NCI-H226 (cell line): ENCODE measurements at regions not wholly inside any gene's neighbourhood (a gene's known extent, or its start where the extent isn't known, plus 50 kb on each side); places are given as distances from the start of the nearest gene placed in this dataset.

ENCODE experiments used
- DNase-seq: peaks from one replicate; pipeline ENCODE4 v3.0.0-alpha.2; 2015

DNA sequence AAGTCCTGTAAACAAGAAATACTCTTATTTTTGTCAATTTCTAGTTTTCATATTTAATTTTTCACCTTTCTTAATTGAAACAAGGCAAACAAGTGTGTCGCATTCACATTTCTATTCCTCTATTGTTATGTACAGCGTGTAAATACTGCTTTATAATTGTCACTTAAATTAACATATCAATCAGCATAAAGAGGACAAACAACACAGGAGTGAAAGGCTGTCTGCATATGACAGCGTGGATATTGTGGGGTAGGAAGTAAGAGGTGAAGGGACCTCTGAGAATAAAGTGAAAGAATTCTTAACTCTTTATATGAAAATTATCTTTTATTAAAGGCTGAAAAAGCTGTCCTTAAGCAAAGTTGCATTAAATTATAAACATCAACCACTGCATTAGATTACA, 797.9 kb upstream of the COBL start:
- no peak for DNase-seq

DNA sequence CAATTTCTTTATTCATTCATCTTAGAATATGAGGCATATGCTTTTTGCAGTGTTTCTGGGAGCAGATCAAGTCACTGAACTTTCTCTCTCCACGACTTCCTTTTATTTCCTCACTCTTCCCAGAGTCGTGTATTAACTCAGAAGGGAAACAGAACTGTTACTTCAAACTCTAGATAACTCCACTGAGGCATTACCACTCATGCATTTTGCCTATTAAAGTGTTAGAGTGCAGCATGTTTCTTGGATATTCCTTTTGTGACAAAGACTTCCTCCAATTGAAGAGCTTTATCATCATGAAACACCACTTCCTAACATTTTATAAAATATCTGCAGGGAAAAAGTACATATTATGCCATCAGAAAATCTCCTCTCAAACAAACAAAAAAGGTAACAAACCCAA, 797.4 kb upstream of the COBL start:
- no peak for DNase-seq

DNA sequence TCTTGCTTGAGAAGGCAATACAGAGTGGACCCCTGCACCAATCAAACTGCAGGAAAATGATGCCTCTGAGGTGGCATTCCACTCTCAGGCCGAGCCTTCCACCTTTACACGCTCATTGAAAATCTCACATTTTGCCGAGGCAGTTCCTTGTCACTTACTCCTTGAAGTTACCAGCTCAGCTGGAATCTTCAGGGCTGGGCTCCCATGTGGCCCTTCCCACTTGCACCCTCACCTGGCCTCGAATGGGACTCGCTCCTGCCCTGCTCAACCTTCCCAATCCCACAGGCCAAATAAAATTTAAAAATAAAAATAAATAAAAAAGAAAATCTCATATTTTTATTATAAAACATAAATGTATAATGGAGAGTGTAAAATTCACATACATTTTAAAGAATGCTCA, 790.7 kb upstream of the COBL start:
- no peak for DNase-seq

DNA sequence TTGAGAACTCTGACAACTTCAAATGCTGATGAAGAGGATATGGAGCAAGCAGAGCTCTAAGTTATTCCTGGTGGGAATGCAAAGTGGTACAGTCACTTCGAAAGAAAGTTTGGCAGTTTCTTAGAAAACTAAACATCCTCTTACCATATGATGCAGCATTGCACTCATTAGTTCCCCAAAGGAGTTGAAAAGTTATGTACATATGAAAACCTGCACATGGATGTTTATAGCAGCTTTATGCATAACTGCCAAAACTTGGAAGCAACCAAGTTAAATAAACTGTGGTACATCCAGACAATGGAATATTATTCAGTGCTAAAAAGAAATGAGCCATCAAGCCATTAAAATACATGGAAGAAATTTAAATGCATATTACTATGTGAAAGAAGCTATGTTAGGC, 779.3 kb upstream of the COBL start:
- DNase-seq, result no peak

DNA sequence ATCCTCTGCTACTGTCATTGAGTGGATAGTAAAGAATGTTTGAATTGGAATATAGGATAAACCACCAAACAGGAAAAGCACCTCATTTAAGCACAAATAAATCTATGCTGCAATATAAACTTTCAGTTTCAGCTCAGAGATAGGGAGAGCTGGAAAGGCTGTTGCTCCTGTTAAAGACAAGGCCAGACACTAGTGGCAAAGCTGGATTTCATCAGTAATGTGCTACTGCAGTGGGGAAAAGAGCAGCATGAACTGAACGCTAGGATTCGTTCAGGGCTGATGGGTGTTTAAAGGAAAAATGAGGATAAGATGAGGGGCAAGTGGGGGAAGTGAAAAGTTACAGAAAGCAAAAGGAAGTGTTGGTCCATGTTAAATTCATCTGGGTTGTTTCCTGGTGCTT, 775.4 kb upstream of the COBL start:
- no peak for DNase-seq

DNA sequence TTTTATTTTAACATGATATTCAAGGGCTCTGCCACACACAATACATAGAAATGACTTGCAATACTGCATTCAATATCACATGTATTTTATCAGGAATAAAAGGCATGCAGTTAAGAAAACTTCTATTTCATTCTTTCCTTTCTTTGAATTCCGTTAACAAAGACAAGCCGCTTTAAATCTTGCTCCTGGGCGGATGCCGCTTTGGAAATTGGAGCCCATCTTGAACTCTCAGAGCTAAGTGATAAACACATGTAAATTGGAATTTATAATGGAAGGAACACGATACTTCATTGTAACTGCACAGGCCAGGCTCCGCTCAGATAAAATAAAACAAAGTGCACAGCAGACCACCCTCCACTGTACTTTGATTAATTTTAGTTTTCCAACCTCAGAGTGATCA, 774.5 kb upstream of the COBL start:
- no peak for DNase-seq

DNA sequence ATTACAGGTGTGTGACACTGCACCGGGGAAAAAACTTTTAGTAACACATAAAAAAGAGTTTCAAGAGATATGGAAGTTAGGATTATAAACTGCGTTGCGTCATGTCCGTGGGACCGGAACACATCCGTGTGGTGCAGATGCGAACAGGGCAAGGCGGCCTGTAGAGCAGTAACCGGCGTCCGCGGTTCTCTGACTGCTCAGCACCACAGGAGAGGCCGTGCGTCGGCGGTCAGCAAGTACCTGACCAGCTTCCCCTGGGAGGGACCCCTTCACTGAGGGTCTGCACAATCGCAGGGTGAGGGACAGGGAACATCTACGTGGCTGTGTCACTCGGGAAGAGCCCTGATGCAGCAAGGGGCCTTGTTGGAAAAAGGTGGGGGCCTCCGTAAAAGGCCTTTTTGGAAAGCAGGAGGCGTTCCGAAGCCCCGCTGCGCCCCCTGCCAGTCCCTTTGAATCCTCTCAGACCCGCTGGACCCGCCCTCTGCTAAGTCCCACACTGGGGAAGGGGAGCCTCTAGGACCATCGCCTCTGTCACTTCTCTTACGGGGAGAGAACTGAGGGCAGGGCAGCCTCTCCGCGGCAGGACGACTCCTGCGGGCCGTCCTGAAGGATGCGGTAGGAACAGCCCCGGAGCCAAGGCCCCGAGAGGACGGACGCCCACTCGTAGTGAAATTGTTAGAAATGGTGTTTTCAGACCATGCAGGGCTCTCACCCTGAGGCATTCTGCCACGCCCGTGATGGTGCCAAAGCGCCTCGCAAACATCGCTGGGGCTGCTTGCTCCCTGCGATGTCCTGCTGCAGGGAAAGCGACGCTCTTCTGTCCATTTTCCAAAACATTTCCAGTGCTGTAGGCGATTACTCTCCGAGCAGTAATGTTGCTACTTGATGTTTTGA, 771.6 kb upstream of the COBL start:
- DNase-seq, result no peak

DNA sequence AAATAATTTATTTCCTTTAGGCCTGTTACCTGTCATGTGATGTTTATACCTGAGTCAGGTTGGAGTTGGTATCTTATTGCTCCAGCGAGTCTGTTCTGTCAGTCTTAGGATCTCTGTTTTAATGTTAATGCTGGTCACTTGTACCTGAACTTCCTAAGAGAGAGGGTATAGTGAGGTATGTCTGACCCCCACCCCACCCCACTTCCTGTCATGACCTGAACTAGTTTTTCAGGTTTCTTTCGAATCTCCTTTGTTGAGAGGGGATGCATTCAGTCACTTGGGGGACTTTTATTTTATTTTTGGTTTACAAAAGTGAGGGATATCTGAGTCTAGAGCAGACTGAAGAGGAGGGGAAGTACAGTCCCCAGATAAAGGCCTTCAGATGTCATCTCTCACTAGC, 769.0 kb upstream of the COBL start:
- no peak for DNase-seq

DNA sequence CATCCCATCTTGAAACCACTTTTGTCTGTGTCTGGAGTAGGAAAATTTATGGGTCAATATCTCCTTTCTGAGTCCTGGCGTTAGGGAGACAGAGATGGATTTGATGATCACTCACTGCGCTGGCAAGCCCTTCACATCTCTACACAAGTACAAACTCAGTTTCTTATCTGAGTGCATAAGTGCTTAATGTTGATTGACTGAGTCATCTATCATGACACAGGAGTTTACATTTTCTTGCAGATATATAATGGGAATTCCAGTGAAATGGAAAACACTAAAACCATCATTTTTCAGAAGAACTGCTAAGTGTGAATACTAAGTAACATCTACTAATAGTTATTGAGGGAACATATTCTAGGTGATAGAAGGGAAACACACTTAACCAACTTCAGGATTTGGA, 763.9 kb upstream of the COBL start:
- no peak for DNase-seq

DNA sequence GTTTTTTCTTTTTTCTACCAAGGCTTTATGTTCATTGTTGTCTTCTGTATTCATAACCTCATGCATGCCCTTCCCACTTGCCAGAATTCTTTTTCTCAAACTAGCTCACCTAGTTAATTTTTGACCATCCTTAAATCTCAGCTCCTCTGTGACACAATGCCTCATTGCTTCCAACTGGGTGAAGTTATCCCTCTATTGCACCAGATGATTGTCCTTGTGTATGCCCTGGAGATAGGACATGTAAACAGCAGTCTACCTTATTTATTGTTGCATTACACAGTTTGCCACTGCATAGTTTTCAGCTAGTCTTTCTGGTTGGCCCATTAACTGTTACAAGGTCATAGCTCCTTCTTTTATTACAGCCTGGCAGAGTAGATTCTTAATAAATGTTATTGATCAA, 763.1 kb upstream of the COBL start:
- no peak for DNase-seq

DNA sequence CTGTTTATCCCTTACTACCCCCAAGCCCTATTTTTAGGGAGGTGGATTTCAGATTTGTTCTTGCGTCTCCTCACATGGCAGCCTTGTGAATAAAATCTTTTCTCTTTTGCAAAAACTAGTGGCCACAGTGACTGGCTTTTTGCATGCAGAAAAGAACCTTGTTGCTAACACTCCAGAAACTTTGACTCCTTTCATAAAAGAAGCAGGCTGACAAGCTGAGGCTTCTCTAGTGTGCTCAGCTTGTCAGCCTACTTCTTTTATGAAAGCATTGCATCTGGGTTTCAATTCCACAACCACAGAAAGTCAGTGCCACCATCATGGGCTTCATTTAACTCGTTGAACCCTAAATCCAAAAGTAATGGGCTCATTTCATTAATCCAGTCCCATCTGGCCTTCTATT, 761.0 kb upstream of the COBL start:
- DNase-seq, result no peak

DNA sequence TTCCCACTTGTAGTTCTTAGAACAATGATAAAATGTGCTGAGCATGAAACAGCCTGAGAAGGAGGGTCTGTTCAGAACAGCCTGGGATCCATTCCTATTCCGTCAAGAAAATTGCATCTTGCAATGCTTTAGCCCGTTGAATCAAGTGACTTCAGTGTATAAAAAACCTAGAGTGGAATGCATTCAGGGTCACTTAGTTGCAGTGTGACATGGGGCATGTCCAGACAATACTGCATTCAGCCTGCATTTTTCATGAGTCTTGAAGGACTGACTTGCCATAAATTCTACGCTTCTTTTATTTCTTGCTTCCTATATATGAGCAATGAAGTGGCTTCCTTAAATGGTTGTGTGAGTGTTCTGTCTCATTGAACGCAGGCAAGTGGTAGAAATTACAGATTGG, 758.3 kb upstream of the COBL start:
- no peak for DNase-seq

DNA sequence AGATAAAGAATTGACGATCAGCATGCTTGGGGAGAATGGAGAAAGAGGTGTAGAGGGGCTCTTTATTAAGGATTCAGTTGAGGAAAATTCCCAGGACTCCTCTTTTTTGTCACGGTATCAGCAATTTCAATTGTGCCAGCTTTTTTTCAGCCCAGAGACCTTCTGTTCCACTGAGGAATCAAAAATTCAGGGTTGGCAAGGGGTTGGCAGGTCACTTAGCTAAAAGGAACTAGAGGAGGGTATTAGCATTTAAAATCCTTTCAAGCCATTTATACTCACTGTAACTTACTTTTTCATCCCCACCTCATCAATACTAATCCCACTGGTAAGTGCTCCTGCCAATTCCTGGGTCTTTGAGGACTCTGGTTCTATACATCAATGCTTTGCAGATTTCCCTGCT, 757.5 kb upstream of the COBL start:
- DNase-seq, result no peak

DNA sequence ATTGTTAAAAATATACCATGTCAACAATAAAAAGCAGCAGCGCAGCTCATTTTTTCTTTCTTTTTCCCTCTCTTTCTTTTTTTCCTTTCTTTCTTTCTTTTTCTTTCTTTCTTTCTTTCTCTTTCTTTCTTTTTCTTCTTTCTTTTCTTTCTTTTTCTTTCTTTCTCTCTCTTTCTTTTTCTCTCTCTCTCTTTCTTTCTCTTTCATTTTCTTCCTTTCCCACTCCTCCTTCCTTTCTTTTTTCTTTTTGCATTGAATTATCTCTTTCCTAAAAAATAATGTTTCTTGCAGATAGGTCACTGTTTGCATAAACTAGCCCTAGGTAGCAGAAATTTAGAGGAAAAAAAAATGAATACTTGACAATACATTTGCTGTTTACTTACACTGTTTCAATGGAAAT, 755.1 kb upstream of the COBL start:
- DNase-seq, result no peak

DNA sequence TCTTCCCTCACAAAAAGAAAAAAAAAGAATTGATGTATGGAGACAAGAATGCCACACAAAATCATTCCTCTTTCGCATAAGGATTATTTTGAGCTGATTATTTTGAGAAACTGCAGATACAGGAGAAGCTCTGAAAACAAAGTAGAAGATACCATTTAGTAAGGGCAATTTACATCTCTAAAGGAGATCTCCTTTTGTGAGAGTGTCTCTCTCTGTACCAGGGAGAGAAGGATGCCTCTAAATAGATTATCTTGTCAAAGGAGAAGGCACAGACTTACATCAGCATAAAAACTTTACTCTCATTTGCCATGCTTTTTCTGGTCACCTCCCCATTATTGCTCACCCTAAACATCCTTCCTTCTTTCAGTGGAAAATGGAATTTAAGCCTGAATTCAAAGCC, 747.9 kb upstream of the COBL start:
- DNase-seq, result no peak

DNA sequence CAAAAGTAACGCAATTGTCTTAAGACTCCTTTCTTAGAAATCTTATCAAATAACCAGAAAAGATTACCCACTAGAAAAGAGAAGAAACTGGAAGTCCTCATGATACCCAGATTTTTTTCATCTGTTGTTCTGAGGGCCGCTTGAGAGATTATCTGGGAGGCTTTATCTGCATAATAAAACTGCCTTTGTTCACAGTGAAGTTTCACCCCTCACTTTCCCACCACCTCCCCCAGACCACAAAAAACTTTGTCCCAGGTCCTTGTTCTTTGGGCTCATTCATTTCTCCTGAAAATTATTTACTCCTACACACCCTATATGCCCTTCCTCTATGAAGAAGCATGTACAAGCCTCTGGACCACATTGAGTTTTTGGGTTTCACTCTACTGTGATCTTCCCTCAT, 745.1 kb upstream of the COBL start:
- DNase-seq, result no peak

DNA sequence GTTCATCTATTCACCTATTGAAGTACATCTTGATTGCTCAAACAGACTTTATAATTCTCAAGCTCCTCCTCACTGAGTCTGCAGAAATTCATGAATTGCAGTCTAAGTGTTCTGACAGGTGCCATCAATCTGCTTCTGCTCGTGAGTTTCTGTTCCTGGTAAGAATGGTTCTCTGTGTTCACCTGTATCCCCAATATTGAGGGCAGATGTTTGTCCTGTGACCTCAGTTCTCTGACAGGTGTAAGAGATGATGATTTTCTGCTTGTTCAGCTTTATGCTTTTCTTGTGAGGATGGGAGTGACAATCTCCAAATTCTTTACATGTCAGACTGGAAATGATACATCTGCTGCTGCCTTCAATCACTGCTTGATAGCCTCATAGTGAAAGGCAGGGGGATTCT, 736.9 kb upstream of the COBL start:
- DNase-seq, result no peak

DNA sequence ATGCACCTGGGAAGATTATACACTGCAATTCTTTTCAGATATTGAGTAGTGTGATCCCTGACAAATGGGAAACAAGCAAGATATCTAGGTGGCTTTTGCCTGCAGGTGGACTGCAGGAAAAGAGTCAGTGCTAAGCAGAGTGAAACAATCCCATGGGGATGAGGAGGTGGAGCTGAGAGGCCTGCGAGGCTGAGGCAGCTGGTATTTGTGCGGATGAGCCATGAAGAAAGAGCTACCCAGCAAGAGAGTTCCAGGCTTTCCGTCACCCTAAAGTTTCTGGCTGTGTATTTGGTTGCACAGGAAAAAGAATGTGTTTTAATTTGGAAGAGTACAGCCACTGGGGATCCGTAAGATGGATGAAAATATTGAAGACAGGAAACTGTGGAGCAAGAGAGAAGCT, 714.1 kb upstream of the COBL start:
- DNase-seq, result no peak

DNA sequence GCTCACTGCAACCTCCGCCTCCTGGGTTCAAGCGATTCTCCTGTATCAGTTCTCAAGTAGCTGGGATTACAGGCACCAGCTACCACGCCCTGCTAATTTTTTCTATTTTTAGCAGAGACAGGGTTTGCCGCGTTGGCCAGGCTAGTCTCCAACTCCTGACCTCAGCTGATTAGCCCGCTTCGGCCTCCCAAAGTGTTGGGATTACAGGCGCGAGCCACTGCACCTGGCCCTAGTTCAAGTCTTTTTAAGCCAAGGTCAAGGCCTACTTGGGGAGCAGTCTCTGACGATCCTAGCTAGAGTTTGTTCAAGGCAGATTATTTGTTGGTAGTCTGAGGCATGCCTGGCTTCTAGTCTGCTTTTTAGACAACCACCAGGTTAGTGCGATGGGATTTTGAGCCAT, 709.5 kb upstream of the COBL start:
- DNase-seq, result no peak

DNA sequence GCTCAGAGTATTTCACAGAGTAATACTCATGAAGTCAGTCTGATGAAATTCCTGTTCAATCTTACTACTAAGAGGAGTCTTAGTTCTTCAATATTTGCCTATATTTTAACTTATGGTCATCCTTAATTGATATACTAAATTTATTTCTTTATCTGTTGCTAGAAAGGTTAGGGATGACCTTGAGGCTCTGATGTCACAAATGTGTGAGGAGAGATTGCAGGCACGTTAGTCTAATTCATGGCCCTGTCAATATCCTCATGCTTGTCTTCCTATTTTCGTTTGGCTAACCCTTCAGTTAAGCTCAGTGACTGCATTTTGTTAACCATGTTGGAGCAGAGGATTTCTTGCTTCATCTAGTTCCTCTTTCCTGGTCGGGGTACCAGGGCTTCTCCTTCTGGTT, 704.7 kb upstream of the COBL start:
- DNase-seq, result no peak

DNA sequence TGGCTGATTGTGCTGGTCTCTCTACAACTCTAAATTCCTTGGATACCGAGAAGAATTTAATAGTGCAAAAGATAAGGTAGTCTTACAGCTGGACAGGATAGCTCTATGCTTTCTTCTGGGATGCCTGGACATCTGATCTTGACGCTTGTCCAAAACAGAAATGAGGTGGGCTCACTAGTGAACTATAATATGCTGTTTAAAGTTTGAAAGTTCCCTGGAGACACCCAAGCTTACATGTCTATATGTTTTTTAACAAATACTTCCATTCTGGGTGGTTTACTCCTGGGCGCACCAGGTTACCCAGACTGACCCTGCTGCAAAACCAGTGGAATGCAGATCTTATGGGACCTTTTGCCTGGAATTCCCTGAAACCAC, 702.1 kb upstream of the COBL start:
- no peak for DNase-seq

DNA sequence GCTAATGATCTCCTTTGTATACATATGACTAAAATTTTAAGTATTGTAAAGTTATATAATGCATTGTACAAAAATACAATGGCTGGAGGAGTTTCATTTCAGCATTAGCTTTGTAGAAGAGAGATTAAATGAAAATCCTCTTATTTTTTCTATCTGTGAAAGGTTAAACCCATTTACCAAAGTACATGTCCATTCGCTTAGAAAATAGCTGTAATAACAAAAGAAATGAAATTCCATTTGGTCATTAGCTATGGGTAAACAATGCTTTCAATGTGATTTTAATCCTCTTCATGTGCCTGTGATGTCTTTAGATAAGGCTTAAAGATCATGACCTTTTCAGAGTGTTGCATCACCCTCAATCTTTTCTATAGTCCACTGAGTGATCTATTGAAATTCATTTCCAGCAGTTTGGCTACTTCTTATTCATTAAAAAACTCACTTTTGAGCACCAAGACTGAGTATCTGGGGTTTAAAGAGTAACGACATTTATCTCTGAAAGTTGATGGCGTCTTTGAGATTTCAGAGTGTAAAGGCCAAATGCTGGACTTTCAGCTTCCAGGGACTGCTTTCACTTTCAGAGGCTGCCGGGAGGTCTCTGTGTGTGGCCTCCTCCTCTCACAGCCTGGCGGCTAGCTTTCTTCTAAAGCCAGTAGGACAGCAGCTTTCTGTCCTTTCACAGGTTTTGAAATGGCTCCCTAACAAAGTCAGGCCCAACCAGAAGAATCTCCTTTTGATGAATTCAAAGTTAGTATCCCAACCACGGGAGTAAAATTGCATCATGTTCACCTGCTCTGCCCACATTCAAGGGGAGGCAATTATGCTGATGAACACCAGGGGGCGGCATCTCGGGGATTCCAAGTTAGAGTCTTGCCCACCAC, 701.4 kb upstream of the COBL start:
- no peak for DNase-seq

DNA sequence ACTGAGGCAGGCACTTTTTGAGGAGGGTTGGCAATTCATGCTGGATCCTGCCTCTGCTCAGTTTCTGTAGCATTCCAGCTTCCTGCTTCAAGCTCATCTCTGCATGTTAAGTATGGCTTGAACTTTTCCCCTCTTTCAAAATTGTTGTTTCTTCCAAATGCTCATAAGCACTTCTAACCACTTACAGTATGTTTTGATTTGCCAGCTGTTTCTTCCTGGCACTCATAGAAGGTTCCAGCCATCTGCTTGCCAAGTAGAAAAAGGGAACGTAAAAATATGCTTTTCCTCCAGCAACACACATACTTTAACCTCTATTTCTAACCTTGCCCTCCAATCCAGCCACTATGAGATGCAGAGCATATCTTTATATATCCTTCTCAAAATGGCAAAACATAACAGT, 692.6 kb upstream of the COBL start:
- no peak for DNase-seq

DNA sequence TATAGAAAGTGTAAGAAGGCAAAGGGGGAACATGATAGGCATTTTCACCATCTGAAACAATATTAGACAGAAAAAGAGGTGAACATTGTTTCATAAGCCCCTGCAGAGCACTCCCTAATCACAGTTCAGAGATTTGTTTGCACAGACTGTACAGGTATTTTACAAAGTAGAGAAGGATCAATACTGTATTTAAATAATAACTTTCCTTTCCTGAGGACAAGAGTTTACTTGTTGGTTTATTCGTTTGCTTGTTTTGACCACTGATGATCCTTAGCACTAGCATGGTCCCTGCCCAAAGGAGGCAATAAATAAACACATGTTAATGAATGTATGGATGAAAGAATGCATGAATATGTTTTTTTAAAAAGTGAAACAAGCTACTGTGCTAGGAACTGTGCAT, 690.1 kb upstream of the COBL start:
- DNase-seq, result no peak

DNA sequence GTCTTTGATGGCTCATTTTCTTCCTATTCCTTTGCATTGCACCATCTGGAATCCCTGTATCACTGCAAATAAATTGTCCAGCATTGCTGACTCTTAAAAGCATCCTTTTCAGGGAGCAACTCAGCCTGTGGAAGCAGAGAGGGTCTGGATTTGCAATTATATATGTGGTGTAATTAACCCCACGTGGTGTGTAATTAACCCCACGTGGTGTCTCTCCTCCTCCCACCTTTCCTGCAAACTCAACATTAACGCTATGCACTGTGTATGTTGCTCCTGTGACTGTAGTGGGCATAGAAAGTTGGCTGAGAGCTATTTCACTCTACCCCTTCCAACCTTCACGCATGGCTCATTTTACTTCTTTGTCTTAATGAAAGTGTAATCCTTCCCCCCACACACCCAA, 689.0 kb upstream of the COBL start:
- DNase-seq, result no peak
